Smooth muscle cell (in vitro differentiated cells): ENCODE measurements at regions not wholly inside any gene's neighbourhood (a gene's known extent, or its start where the extent isn't known, plus 50 kb on each side); places are given as distances from the start of the nearest gene placed in this dataset.

Source experiments
- DNase-seq: peaks from one replicate; lab custom pipeline; 2025; ENCODE audit not compliant: unreplicated experiment; lab: John Stamatoyannopoulos, UW
- H2AFZ ChIP-seq: fragments of 200-600 bp; sonication (generic); 2 replicates; pipeline ENCODE4 v1.6.0; 2016; ENCODE audit warnings: antibody characterized with exemption, low read depth, mild to moderate bottlenecking
- H3F3A ChIP-seq: fragments of 200-600 bp; sonication (generic); 2 replicates; pipeline ENCODE4 v1.6.0; 2017; ENCODE audit warnings: antibody characterized with exemption, low read depth
- H3K27ac ChIP-seq: fragments of 200-600 bp; sonication (generic); 2 replicates; pipeline ENCODE4 v1.5.1; 2016; ENCODE audit warnings: low read depth, mild to moderate bottlenecking
- H3K27me3 ChIP-seq: fragments of 200-600 bp; sonication (generic); 2 replicates; pipeline ENCODE4 v1.6.1; 2016; ENCODE audit warnings: low read depth, mild to moderate bottlenecking
- H3K36me3 ChIP-seq: fragments of 200-600 bp; sonication (generic); 2 replicates; pipeline ENCODE4 v1.5.1; 2016; ENCODE audit warnings: low read depth
- H3K4me1 ChIP-seq: fragments of 200-600 bp; sonication (generic); 2 replicates; pipeline ENCODE4 v1.5.1; 2016; ENCODE audit warnings: low read depth
- H3K4me2 ChIP-seq: fragments of 200-600 bp; sonication (generic); 2 replicates; pipeline ENCODE4 v1.6.0; 2016; ENCODE audit warnings: mild to moderate bottlenecking
- H3K4me3 ChIP-seq: fragments of 200-600 bp; sonication (generic); 2 replicates; pipeline ENCODE4 v1.5.1; 2016; ENCODE audit warnings: mild to moderate bottlenecking
- H3K79me2 ChIP-seq: fragments of 200-600 bp; sonication (generic); 2 replicates; pipeline ENCODE4 v1.6.0; 2016; ENCODE audit warnings: low read depth, mild to moderate bottlenecking
- H3K9ac ChIP-seq: fragments of 200-600 bp; sonication (generic); 2 replicates; pipeline ENCODE4 v1.6.0; 2016; ENCODE audit warnings: low read depth
- H3K9me3 ChIP-seq: fragments of 200-600 bp; sonication (generic); replicated peaks from 2 replicates; pipeline ENCODE4 v1.5.1; 2016; ENCODE audit warnings: low read depth
- H4K20me1 ChIP-seq: fragments of 200-600 bp; sonication (generic); 2 replicates; pipeline ENCODE4 v1.6.0; 2016; ENCODE audit warnings: low read depth
- WGBS: methylation state at CpG from one replicate; pipeline ENCODE4 v1.1.7; 2016; ENCODE audit warnings: low lambda C conversion rate; 5-methylcytosine and 5-hydroxymethylcytosine counted together
- TF ChIP-seq, protein P1 (sequence below): fragments of 200-600 bp; sonication (generic); IDR thresholded peaks from 2 replicates; pipeline ENCODE4 v1.5.1; 2017; ENCODE audit warnings: borderline replicate concordance, mild to moderate bottlenecking, antibody characterized with exemption; ENCODE audit not compliant: insufficient read depth, poor library complexity, severe bottlenecking

DNA sequence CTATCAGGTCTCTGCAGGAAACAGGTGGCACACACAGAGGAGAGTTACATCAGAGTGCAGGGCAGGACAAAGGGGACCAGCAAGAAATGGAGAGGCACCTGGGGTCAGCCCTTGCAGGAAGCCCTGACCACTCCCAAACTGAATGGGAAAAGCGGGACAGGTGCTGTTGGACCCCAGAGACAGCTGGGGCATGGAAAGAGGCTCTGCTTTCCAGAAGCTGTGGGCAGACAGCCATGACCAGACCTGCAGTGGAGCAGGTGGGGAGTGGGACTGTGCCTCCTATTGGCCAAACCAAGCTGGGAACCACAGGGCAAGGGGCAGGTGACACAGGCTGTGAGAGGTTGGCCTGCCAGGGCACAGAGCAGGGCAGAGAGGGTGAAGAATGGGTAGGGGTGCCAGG, 125.8 kb downstream of the BOD1 start:
- Histone ChIP-seq H3K4me3 (no peak overlapping the region), H4K20me1 (no peaks in the 10 kb centered on the region), H3K27ac (no peak overlapping the region), H3K27me3 (peaks cover 4% of the 10 kb centered on the region), H3K79me2 (no peaks in the 10 kb centered on the region), H3K36me3 (no peaks in the 10 kb centered on the region), H3F3A (no peaks in the 10 kb centered on the region), H3K9me3 (no peaks in the 10 kb centered on the region), H3K4me2 (no peak overlapping the region), H3K9ac (no peak overlapping the region), H3K4me1 (no peaks in the 10 kb centered on the region), H2AFZ (no peak overlapping the region)
- 88% methylated on average over 1 of the region's 1 CpG for WGBS
- DNase-seq: no peak
- TF ChIP-seq, protein P1, sequence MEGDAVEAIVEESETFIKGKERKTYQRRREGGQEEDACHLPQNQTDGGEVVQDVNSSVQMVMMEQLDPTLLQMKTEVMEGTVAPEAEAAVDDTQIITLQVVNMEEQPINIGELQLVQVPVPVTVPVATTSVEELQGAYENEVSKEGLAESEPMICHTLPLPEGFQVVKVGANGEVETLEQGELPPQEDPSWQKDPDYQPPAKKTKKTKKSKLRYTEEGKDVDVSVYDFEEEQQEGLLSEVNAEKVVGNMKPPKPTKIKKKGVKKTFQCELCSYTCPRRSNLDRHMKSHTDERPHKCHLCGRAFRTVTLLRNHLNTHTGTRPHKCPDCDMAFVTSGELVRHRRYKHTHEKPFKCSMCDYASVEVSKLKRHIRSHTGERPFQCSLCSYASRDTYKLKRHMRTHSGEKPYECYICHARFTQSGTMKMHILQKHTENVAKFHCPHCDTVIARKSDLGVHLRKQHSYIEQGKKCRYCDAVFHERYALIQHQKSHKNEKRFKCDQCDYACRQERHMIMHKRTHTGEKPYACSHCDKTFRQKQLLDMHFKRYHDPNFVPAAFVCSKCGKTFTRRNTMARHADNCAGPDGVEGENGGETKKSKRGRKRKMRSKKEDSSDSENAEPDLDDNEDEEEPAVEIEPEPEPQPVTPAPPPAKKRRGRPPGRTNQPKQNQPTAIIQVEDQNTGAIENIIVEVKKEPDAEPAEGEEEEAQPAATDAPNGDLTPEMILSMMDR: no peak

DNA sequence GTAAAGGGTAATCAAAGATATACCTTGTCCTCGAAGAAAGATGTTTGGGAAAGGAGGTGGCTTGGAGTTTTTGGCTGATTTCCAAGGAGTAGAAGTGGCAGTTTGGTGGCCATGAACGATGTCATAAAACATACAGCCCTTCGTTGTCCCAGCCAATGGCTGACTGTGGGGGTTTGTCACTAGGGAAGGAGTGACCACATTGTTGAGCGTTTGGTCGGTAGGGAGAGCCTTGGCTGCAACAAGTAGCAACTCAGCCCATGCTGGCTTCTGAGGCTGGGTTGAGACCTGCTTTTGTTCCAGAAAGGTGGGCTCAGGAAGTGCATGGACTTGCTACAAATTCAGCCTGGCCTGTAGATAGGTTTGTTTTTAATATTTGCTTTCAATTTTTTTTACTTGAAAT, 128.3 kb downstream of the BOD1 start:
- no peak overlapping the region for H3K4me3 ChIP-seq
- TF ChIP-seq, protein P1: no peak
- 80% methylated on average over 5 of the region's 5 CpGs for WGBS
- no peak for DNase-seq
- H3K36me3 ChIP-seq: no peaks in the 10 kb centered on the region
- H3K9me3 ChIP-seq: no peaks in the 10 kb centered on the region
- H3K4me1 ChIP-seq: no peaks in the 10 kb centered on the region
- no peak overlapping the region for H3K9ac ChIP-seq
- no peaks in the 10 kb centered on the region for H3F3A ChIP-seq
- no peaks in the 10 kb centered on the region for H4K20me1 ChIP-seq
- H3K4me2 ChIP-seq: no peak overlapping the region
- H3K27me3 ChIP-seq: peaks cover 4% of the 10 kb centered on the region
- H2AFZ ChIP-seq: no peak overlapping the region
- no peak overlapping the region for H3K27ac ChIP-seq
- H3K79me2 ChIP-seq: no peaks in the 10 kb centered on the region

DNA sequence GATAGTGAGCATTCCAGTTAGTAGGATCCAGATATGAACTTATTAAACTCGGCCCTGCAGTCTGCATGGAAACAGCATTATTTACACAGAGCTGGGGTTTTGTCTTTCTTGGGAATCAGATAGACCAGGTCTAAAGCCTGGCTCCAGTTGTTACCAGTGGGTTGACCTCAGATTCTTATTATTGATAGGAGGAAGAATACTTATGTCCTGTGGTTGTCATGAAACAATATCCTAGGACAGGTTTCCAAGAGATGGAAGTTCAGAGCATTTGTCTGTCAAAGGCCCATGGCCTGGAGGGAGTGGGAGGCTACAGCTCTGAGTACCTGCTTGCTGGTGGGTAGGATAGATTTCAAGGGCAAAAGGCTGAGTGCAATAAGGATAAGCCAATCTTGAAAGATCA, 129.2 kb downstream of the BOD1 start:
- Histone ChIP-seq H3K4me3 (no peak overlapping the region), H4K20me1 (no peaks in the 10 kb centered on the region), H3F3A (no peaks in the 10 kb centered on the region), H3K27me3 (peaks cover 4% of the 10 kb centered on the region), H3K9me3 (no peaks in the 10 kb centered on the region), H3K4me2 (no peak overlapping the region), H2AFZ (no peak overlapping the region), H3K9ac (no peak overlapping the region), H3K36me3 (no peaks in the 10 kb centered on the region), H3K27ac (no peak overlapping the region), H3K4me1 (no peaks in the 10 kb centered on the region), H3K79me2 (no peaks in the 10 kb centered on the region)
- 88% methylated on average over 1 of the region's 1 CpG for WGBS
- no peak for DNase-seq
- TF ChIP-seq, protein P1: no peak

DNA sequence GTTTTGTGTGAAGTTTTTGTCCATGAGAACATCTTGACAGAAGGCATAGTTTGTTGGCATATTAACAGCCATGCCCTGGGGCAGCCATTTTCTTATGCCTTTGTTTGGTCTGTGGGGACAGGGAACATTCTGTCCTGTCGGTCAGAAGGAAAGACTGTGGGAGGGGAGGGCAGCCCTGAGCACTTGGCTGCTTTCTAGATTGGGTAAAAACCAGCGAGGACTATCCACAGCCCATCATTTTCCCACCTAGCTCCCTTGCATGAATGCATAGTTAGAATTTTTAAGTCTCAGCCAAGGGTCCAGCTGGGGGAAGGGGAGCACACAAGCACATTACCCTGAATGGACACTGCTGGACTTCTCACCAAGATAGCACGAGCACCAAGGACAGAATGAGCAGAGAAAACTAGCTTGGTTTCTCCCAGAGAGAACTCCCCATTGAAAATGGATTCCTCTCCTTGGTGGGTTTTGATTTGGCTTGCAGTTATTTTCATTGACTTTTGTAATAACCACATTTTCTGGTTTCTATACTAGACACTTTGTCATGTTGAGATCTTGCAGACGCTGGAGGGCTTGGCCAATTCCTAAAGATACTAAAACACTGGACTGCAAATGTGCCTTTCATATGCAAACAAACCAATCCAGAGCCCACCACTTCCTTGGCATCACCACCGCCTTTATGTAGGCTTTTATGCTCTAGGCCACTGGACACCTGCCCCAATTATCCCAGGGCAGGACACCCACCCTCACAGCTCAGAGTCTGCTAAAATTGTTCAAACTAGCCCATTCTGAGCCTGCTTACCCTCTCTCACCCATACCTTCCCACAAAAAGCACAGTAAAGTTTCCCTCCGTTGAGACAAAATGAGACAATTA, 129.9 kb downstream of the BOD1 start:
- Histone ChIP-seq H3K36me3 (no peaks in the 10 kb centered on the region), H3K27me3 (no peaks in the 10 kb centered on the region), H3K79me2 (no peaks in the 10 kb centered on the region), H3K9ac (no peak overlapping the region), H3K4me2 (no peak overlapping the region), H3K4me1 (no peaks in the 10 kb centered on the region), H3K27ac (no peak overlapping the region), H2AFZ (no peak overlapping the region), H4K20me1 (no peaks in the 10 kb centered on the region), H3K9me3 (no peaks in the 10 kb centered on the region), H3K4me3 (no peak overlapping the region), H3F3A (no peaks in the 10 kb centered on the region)
- WGBS: 77% methylated on average over 6 of the region's 6 CpGs
- no peak for DNase-seq
- TF ChIP-seq, protein P1: no peak
